HEK293T (cell line): ENCODE measurements at regions not wholly inside any gene's neighbourhood (a gene's known extent, or its start where the extent isn't known, plus 50 kb on each side); places are given as distances from the start of the nearest gene placed in this dataset.

Experiments
- NFRKB ChIP-seq: fragments of 450-650 bp; IDR thresholded peaks from 2 replicates; pipeline ENCODE4 v1.6.1; 2016; ENCODE audit warnings: mild to moderate bottlenecking, moderate library complexity
- SP1 ChIP-seq: fragments of 450-650 bp; IDR thresholded peaks from 2 replicates; pipeline ENCODE4 v1.6.1; 2017

GRCh38 chr18:65239787-65240186, 511.0 kb upstream of the CDH7 start:
- no peak for TF ChIP-seq SP1
- TF ChIP-seq NFRKB: no peak
